NCI-H226 (cell line): ENCODE measurements at regions not wholly inside any gene's neighbourhood (a gene's known extent, or its start where the extent isn't known, plus 50 kb on each side); places are given as distances from the start of the nearest gene placed in this dataset.
A peak's percentile ranks its signal among the peaks of the same experiment; 100 is the strongest.
"Not testable (repeated sequence)": the region's sequence is repeated elsewhere in the genome, so short reads cannot be mapped to it uniquely, and the experiment has no call there.

Source experiments
- DNase-seq: peaks from one replicate; pipeline ENCODE4 v3.0.0-alpha.2; 2015

DNA sequence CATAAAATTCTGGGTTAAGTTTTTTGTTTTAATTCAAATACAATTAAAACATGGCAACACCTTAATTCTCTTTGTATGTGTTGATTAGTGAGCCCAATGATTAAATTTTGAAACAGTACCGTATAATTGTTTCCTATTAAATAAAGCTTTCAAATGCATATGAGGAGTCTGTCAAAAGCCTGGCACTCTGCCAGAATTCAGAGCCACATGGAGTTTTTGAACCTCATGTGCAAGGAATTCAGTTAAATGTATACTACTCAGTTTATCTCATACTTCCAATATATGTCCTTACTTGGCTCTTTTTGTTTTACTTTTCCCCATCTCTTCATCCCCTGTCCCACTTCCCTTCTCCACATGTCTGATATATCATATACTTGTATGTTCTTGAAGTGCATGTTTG lies 165.6 kb upstream of the FAM3C start:
- DNase-seq, result no peak

DNA sequence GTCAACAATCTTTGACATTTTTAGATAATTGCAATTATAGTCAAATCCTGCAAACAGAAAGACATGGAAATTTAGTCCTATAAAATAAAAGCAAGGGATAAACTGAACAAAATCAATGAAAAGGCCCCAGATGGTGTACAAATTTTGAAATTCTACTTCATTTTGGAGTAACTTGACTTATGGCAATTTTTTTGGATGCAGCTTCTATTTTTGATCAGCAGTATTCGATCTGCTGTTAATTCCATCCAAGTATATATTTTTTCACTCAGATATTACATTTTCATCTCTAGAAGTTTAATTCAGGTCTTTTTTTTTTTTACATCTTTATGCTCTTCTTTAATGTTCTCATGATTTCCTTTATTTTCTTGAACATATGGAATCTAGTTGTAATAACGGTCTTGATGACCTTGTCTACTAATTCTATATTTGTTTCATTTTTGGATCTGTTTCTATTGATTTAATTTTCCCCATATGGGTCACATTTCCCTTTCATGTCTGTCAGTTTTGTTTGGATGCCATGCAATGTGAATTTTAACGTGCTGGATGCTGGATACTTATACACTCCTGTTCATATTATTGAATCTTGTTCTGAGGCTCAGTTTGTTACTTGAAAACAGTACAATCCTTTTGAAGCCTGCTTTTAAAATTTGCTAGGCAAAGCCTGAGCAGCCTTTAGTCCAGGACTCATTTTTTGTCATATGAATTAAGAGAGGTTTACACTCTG lies 164.3 kb upstream of the FAM3C start:
- DNase-seq, result no peak

- DNase-seq, result no peak
Measured at GRCh38 chr7:121558288-121558687, 162.2 kb upstream of the FAM3C start.

- DNase-seq, result peak; percentile 43
Measured at GRCh38 chr7:121557034-121557892, 161.2 kb upstream of the FAM3C start.

DNA sequence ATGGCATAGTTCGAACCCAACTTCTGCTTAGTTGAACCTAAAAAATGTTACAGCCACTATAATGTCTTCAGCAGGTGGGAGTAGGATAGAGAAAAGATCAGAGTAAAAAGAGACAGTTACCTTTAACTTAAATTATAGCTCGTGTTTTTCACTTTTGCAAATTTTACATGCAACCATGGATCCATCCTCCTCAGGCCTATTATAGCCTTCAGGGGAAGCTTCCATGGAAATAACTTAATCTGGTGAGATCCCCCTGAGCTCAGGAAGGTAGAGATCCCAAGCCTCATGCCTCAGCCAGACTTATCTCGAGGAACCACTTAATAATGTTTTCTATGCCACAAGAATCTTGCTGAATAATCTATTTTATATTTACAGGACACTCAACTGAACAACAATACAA lies 159.4 kb upstream of the FAM3C start:
- no peak for DNase-seq

GRCh38 chr7:121547544-121548092 lies 151.5 kb upstream of the FAM3C start:
- DNase-seq, result no peak

DNA sequence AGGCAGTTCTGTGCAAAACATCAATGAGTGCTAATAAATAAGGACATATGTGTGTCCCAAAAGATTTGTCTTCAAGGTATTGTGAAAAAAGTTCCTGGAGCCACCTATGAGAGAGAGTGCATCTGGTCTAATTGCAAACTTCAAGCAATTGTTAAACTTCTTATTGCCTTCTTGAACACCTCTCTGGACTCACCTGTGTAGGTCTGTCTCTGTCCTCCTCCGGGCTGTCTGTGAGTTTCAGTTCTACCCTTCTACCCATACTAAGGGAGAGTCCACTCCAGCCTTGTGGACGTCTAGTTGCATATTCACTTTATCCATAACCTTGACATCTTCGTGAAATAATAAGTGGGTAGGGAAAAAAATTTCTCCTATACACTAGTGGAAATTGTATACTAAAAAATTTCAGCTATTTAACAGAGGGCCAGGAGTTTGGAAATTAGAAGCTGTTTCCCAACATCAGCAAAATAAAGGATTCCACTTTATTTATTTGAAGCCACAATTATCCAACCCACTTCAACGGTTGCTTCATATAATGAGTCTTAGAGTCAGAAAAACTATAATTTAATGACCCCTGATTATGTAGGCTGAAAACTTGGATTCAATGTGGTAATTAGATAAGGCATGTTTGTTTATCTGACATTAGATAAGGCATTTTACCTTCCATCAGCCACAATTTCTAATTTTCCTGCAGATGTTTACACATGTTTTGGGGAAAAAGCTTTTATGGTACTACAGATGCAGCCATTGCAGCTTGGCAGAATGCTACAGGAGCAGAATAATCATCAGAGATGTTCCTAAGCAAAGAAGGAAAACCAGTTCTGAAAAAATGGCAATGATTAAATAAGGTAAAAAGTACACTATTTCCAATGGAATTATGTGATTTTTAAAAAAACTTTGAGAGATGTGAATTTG lies 150.8 kb upstream of the FAM3C start:
- no peak for DNase-seq

DNA sequence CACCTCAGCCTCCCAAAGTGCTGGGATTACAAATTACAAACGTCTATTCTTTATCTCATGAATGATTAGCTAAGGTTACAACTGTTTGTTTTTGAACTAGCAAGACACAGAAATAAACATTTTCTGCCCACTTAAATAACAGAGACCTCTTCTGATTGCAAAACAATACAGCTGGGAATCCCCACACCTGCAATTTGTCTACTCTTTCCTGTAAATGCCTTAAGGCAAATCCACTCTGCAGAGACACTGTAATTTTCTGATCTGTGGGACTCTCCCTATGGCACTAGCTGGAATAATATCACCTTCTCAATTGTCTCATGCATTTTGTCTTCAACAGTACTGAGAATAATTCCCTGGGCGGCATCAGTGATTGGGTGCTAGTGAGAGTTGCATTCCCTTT lies 149.3 kb upstream of the FAM3C start:
- peak; percentile 35 for DNase-seq

DNA sequence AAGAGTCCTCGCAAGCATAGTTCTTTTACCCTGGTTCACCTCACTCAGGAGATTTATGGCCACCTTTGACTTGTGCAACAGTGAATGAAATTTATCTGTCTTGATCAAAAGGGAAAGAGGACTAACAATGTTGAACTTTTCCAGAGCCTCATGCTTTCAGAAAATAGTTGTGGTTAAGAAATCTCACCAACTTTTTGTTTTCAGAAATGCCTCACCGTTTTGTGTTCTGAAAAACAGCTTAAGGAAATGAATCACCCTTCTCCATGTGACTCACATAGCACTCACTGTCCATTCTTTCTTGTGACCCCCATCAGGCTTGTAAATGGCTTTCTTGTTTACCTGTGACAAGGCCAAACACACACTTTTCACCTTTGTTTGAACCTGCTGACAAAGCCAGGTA lies 148.6 kb upstream of the FAM3C start:
- DNase-seq, result peak; percentile 94

DNA sequence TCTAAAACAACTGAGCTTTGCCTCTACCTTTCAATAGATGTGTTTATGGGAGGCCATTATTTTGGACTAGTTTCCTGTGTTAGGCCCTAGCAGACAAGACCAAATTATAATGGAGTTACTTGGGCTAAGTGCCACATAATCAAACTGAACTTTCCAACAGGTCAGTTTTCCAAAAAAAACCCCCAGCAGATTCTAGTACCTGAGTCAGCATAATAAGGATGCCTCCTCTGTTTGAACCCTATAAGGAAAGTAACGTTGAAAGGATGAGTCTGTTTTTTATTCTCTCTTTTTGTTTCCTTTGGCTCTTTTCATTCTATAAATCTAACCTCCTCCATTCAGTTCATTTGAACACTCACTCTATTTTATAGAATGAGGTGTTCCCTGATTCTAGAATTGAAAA lies 148.1 kb upstream of the FAM3C start:
- no peak for DNase-seq

- no peak for DNase-seq
Measured at GRCh38 chr7:121541457-121541856, 145.3 kb upstream of the FAM3C start.

DNA sequence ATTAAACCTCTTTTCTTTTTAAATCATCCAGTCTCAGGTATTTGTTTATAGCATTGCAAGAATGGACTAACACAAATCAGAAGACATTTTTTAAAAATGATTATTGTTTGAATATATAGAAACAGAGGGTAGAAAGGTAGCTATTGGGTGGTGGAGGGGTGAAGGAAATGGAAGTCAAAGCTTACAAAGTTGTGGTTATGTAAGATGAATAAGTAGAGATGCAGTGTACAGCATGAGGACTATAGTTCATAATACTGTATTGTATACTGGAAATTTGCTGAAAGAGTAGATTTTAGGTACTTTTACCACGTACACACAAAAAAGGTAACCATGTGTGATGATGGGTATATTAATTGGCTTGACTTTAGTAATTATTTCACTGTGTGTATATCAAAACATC lies 144.0 kb upstream of the FAM3C start:
- no peak for DNase-seq

- DNase-seq, result no peak
Measured at GRCh38 chr7:121537031-121537430, 140.9 kb upstream of the FAM3C start.

GRCh38 chr7:121531175-121532070 lies 135.3 kb upstream of the FAM3C start:
- DNase-seq, result no peak

DNA sequence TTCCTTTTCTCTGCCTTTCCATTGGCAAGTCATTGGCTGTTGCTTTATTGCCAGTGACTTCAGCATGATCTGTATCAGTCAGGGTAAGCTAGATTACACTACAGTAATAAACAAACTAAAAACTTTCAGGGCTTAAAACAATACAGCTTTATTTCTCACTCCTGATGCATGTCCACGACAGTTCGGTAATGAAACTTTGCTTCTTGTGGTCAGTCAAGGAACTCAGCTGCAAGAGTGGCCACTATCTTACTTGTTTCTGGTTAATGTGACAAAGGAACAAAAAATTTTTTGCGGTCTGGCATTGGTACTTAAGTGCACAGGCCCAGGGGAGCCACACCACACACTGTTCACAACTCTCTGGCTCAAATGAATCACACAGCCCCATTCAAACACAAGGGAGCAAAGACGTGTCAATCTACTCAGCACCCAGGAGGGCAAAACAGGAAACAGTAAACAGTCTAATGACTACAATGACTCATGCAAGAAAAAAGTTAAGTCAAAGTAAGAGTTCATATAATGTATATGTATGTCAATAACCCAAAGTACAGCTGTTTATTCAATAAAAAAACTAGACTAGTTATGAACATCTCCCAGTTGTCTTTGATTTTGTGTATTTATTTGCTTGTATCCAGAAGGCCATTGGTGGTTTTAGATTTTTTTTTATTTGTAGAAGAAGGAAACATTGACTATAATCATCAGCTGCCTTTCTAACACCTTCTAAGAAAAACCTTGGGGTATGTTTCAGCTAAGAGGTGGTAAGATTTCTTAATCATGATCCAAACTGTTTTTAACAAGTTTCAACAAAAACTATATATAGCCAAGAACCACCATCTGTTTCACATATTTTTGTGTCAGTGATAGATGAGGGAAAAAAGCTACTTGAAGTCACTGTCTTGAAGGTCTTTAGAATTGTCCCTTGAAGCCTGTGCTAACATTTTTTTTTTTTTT lies 134.4 kb upstream of the FAM3C start:
- peak; percentile 63 for DNase-seq

- no peak for DNase-seq
Measured at GRCh38 chr7:121529003-121529402, 132.9 kb upstream of the FAM3C start.

- not testable (repeated sequence) for DNase-seq
Measured at GRCh38 chr7:121526210-121526609, 130.1 kb upstream of the FAM3C start.

GRCh38 chr7:121525155-121525819 lies 129.2 kb upstream of the FAM3C start:
- no peak for DNase-seq

DNA sequence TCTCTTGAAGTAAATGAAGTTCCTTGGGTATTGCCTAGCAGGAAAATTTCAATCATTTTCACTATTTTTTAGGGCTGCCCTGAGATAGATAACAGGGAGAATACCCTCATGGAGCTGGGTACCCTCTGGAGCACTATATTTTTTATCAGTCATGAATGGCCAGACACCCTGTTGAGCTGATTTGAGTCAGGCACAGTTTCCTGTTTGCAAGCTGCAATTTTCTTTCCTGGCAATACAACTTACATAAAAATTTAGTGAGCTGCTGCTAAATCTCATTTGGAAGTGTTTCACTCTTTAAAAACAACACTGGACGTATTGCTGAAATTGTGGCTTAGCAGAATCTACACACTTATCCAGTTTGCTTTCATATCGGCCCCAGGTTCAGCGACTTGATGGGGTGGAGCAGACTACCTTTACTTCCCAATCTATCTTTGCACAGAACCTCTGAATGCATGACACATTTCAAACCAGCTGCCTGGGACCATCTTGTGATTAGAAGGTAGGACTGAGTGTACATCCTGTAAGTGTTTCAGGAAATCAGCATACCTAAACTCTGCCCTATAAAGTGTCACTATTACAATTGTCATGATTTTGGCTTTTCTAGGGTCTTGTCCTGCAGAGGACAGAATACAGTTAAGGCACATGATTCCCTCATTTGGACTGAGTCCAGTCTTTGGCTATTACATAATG lies 125.7 kb upstream of the FAM3C start:
- DNase-seq, result no peak
